Hepatocyte (in vitro differentiated cells): ENCODE measurements at regions not wholly inside any gene's neighbourhood (a gene's known extent, or its start where the extent isn't known, plus 50 kb on each side); places are given as distances from the start of the nearest gene placed in this dataset.
A peak's percentile ranks its signal among the peaks of the same experiment; 100 is the strongest.

Experiments used
- DNase-seq: peaks from one replicate; pipeline ENCODE4 v3.0.0-alpha.2; 2016; ENCODE audit warnings: low spot score
- H2AFZ ChIP-seq: fragments of 200-600 bp; sonication (generic); 2 replicates; pipeline ENCODE4 v1.6.0; 2016; ENCODE audit warnings: antibody characterized with exemption, mild to moderate bottlenecking
- H3K27ac ChIP-seq: fragments of 200-600 bp; sonication (generic); 2 replicates; pipeline ENCODE4 v1.5.1; 2016; ENCODE audit warnings: mild to moderate bottlenecking
- H3K27me3 ChIP-seq: fragments of 200-600 bp; sonication (generic); 2 replicates; pipeline ENCODE4 v1.6.1; 2016
- H3K36me3 ChIP-seq: fragments of 200-600 bp; sonication (generic); replicated peaks from 2 replicates; pipeline ENCODE4 v1.5.1; 2016; ENCODE audit warnings: low read depth; ENCODE audit not compliant: insufficient read depth
- H3K4me1 ChIP-seq: fragments of 200-600 bp; sonication (generic); 2 replicates; pipeline ENCODE4 v1.5.1; 2016; ENCODE audit warnings: mild to moderate bottlenecking, moderate library complexity; ENCODE audit not compliant: insufficient read depth
- H3K4me2 ChIP-seq: fragments of 200-600 bp; sonication (generic); 2 replicates; pipeline ENCODE4 v1.6.0; 2016
- H3K4me3 ChIP-seq: fragments of 200-600 bp; sonication (generic); 2 replicates; pipeline ENCODE4 v1.5.1; 2016; ENCODE audit warnings: mild to moderate bottlenecking
- H3K79me2 ChIP-seq: fragments of 200-600 bp; sonication (generic); 2 replicates; pipeline ENCODE4 v1.6.0; 2017; ENCODE audit warnings: mild to moderate bottlenecking
- H3K9me2 ChIP-seq: fragments of 200-600 bp; sonication (generic); replicated peaks from 2 replicates; pipeline ENCODE4 v1.6.0; 2017; ENCODE audit warnings: mild to moderate bottlenecking; ENCODE audit not compliant: insufficient read depth
- H3K9me3 ChIP-seq: fragments of 200-600 bp; sonication (generic); 2 replicates; pipeline ENCODE4 v1.5.1; 2016; ENCODE audit warnings: low read depth, mild to moderate bottlenecking
- H4K20me1 ChIP-seq: fragments of 200-600 bp; sonication (generic); 2 replicates; pipeline ENCODE4 v1.6.0; 2016; ENCODE audit warnings: mild to moderate bottlenecking; ENCODE audit not compliant: insufficient read depth, poor library complexity, severe bottlenecking
- EZH2 ChIP-seq: fragments of 200-600 bp; sonication (generic); IDR thresholded peaks from 2 replicates; pipeline ENCODE4 v1.6.1; 2016; ENCODE audit warnings: antibody characterized with exemption, mild to moderate bottlenecking, borderline replicate concordance
- EZH2phosphoT487 ChIP-seq: fragments of 200-600 bp; sonication (generic); IDR thresholded peaks from one replicate; pipeline ENCODE4 v1.6.1; 2018; ENCODE audit warnings: antibody characterized with exemption, mild to moderate bottlenecking, low read depth, moderate library complexity; ENCODE audit not compliant: unreplicated experiment, severe bottlenecking
- WGBS: methylation state at CpG from one replicate; pipeline ENCODE4 v1.1.6; 2016; ENCODE audit warnings: low lambda C conversion rate; ENCODE audit errors: missing lambda C conversion rate; 5-methylcytosine and 5-hydroxymethylcytosine counted together
- TF ChIP-seq, protein P1 (sequence below): fragments of 200-600 bp; sonication (generic); IDR thresholded peaks from 2 replicates; pipeline ENCODE4 v1.5.1; 2016; ENCODE audit warnings: antibody characterized with exemption, mild to moderate bottlenecking; ENCODE audit not compliant: poor library complexity

DNA sequence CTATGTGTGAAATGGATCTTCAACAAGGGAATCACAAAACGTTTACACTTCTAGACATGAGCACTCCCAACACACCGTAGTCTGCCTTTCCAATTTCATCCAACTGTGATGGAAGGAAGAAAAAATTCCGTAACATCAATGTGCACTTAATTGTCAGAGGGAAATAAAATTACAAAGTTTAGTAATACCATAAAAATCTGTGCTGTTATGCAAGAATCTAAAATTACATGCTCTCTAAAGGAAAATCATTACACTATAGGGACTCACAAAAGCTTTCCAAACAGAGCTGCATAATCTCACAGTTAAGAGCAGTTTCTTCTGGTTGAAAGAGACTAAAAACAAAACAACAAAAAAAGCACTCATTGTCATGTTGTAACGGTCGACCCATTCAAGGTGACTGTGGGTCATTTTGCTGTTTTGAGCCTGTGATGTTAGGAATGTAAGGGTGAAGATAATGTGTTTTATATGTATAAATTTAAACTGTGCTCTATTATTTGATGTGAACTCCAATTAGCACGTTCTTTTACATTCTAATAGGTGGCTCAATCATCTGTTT, 698.0 kb downstream of the TDRD15 start:
- Histone ChIP-seq H3K4me3 (no peak overlapping the region), H2AFZ (no peak overlapping the region), H3K9me3 (no peaks in the 10 kb centered on the region), H3K36me3 (no peaks in the 10 kb centered on the region), H3K27me3 (no peaks in the 10 kb centered on the region), H4K20me1 (no peaks in the 10 kb centered on the region), H3K4me2 (no peak overlapping the region), H3K4me1 (no peaks in the 10 kb centered on the region), H3K27ac (no peak overlapping the region), H3K9me2 (no peaks in the 10 kb centered on the region), H3K79me2 (no peaks in the 10 kb centered on the region)
- WGBS: 47% methylated on average over 6 of the region's 6 CpGs
- TF ChIP-seq EZH2phosphoT487 (no peak), EZH2 (no peak)
- TF ChIP-seq, protein P1, sequence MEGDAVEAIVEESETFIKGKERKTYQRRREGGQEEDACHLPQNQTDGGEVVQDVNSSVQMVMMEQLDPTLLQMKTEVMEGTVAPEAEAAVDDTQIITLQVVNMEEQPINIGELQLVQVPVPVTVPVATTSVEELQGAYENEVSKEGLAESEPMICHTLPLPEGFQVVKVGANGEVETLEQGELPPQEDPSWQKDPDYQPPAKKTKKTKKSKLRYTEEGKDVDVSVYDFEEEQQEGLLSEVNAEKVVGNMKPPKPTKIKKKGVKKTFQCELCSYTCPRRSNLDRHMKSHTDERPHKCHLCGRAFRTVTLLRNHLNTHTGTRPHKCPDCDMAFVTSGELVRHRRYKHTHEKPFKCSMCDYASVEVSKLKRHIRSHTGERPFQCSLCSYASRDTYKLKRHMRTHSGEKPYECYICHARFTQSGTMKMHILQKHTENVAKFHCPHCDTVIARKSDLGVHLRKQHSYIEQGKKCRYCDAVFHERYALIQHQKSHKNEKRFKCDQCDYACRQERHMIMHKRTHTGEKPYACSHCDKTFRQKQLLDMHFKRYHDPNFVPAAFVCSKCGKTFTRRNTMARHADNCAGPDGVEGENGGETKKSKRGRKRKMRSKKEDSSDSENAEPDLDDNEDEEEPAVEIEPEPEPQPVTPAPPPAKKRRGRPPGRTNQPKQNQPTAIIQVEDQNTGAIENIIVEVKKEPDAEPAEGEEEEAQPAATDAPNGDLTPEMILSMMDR: no peak
- no peak for DNase-seq

DNA sequence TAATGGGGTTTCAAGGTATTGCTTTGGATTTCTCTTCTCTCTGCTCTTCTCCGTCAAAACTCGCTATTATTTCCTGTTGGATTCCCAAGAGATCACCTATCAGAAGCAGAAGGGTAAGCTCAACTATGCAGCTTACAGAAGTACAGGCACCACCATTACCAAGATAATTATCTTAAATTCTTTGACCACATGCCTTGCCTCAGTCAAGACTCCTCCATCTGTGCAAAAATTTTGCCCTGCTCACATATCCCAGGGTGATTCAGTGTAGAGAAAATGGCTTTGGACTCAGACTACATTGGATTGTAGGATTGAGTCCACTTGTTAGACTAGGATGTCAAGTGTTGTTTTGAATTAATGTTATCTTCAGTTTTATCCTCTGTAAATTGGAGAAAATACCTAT, 698.7 kb downstream of the TDRD15 start:
- H3K9me2 ChIP-seq: no peaks in the 10 kb centered on the region
- no peak overlapping the region for H2AFZ ChIP-seq
- DNase-seq: no peak
- no peaks in the 10 kb centered on the region for H3K27me3 ChIP-seq
- no peaks in the 10 kb centered on the region for H3K79me2 ChIP-seq
- H4K20me1 ChIP-seq: no peaks in the 10 kb centered on the region
- no peaks in the 10 kb centered on the region for H3K4me1 ChIP-seq
- TF ChIP-seq, protein P1: no peak
- no peak for TF ChIP-seq EZH2phosphoT487
- TF ChIP-seq EZH2: no peak
- H3K9me3 ChIP-seq: no peaks in the 10 kb centered on the region
- H3K27ac ChIP-seq: no peak overlapping the region
- H3K4me3 ChIP-seq: no peak overlapping the region
- H3K36me3 ChIP-seq: no peaks in the 10 kb centered on the region
- WGBS: 64% methylated on average over 2 of the region's 2 CpGs
- H3K4me2 ChIP-seq: no peak overlapping the region

DNA sequence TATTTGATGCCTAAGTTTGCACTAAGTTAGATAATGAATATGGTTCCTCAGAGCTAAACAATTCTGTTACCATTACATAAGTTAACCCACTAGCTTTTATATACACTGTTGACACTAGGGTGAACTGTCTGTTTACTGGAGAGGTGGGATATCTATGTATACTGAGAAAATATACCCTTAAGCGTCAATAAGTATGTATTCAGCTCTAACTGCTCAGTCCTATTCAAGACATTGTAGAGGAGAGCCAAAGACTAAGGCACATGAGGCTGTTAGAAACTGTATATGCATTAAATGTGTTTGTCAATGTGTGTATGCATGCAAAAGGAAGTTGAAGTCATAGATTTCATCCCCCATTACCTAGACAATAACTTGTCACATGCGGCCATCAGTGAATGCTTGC, 710.0 kb downstream of the TDRD15 start:
- H3K4me1 ChIP-seq: no peaks in the 10 kb centered on the region
- no peak overlapping the region for H2AFZ ChIP-seq
- H3K79me2 ChIP-seq: no peaks in the 10 kb centered on the region
- no peaks in the 10 kb centered on the region for H3K36me3 ChIP-seq
- H4K20me1 ChIP-seq: no peaks in the 10 kb centered on the region
- no peaks in the 10 kb centered on the region for H3K9me2 ChIP-seq
- H3K9me3 ChIP-seq: no peaks in the 10 kb centered on the region
- no peak overlapping the region for H3K27ac ChIP-seq
- no peak overlapping the region for H3K4me2 ChIP-seq
- no peak for TF ChIP-seq EZH2phosphoT487
- TF ChIP-seq EZH2: no peak
- TF ChIP-seq, protein P1: no peak
- no peak for DNase-seq
- H3K27me3 ChIP-seq: no peaks in the 10 kb centered on the region
- 90% methylated on average over 2 of the region's 2 CpGs for WGBS
- H3K4me3 ChIP-seq: no peak overlapping the region

DNA sequence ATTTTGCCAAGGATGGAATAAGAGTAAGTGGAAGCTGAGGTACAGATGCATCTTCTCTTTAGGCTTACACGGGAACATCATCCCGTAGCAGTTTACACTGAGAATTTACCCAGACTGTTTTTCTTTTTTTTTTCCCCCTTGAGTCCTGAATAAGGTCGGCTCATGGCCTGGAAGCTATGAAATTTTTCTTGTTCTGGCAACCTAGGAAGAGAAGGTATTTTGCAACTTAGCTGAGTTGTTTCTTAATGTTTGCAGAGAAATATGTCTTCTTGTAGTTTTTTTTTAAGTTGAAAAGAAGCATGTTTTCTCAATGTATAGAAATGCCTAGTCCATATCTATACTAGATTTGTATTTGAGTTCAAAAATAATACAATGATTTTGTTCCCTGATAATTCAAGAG, 712.5 kb downstream of the TDRD15 start:
- TF ChIP-seq EZH2phosphoT487: no peak
- no peak for TF ChIP-seq EZH2
- TF ChIP-seq, protein P1: no peak
- Histone ChIP-seq H3K79me2 (no peaks in the 10 kb centered on the region), H4K20me1 (no peaks in the 10 kb centered on the region), H3K4me1 (no peaks in the 10 kb centered on the region), H2AFZ (no peak overlapping the region), H3K4me3 (no peak overlapping the region), H3K9me2 (no peaks in the 10 kb centered on the region), H3K4me2 (no peak overlapping the region), H3K27ac (no peak overlapping the region), H3K27me3 (no peaks in the 10 kb centered on the region), H3K36me3 (no peaks in the 10 kb centered on the region), H3K9me3 (no peaks in the 10 kb centered on the region)
- 65% methylated on average over 3 of the region's 3 CpGs for WGBS
- DNase-seq: peak; percentile 10
